ENCODE measurements at regions not wholly inside any gene's neighbourhood (a gene's known extent, or its start where the extent isn't known, plus 50 kb on each side); places are given as distances from the start of the nearest gene placed in this dataset.

GRCh38 chr5:166788050-166788449 is 1503.4 kb upstream of the WWC1 start:
- TF ChIP-seq CTCF (IDR thresholded peaks at IDR 0.05; ENCODE audit: low read length) (no peak), EZH2 (IDR thresholded peaks at IDR 0.05; ENCODE audit: borderline replicate concordance, low read length) (no peak)
